Suppressor macrophage treated with lipopolysaccharide for 4 hours (primary cell): ENCODE measurements at regions not wholly inside any gene's neighbourhood (a gene's known extent, or its start where the extent isn't known, plus 50 kb on each side); places are given as distances from the start of the nearest gene placed in this dataset.
"Not testable (repeated sequence)": the region's sequence is repeated elsewhere in the genome, so short reads cannot be mapped to it uniquely, and the experiment has no call there.

Experiments
- DNase-seq: peaks from one replicate; pipeline ENCODE4 v3.0.0-alpha.2; 2020

GRCh38 chr4:37555322-37555721, 130.9 kb downstream of the RELL1 start:
- DNase-seq = no peak

DNA sequence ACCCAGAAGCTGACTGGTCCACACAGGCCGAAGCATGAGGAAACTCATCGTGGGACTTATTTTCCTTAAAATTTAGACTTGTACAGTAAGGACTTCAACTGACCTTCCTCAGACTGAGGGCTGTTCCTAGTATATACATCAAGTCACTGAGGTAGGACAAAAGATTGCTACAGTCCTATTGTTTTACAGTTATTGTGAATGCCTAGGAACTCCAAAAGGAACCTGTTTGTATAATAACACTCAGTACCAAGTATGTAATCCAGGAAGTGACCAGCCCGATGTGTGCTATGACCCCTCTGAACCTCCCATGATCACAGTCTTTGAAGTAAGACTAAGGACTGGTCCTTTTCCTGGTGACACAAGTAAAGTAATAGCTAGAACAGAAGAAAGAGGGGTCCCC, 136.3 kb downstream of the RELL1 start:
- DNase-seq = not testable (repeated sequence)

DNA sequence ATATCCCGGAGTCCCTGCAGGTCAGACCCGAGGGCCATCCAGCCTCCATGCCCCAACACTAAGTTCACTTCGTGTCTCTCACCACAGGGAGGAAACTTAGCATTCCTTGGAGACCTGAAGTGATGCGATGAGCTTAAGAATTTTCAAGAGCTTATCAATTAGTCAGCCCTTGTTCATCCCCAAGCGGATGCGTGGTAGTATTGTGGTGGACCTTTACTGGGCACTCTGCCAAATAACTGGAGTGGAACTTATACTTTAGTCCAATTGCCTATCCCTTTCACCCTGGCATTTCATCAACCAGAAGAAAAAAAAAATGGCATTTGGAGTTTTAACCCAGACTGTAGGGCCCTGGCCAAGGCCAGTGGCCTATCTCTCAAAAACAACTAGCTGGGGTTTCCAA, 137.1 kb downstream of the RELL1 start:
- no peak for DNase-seq

DNA sequence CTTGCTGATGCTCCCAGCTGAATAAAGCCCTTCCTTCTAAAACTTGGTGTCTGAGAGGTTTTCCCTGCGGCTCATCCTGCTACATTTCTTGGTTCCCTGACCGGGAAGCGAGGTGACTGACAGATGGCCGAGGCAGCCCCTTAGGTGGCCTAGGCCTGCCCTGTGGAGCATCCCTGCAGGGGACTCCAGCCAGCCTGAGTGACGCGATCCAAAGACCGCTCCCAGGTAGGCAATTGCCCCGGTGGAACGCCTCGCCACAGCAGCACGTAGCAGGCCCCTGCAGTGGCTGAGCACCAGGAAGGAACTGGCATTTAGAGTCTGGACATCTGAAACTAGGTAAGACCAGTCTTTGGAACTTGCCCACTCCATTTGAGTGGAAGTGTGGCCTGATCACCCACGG, 139.6 kb downstream of the RELL1 start:
- no peak for DNase-seq

- no peak for DNase-seq
Measured at GRCh38 chr4:37542706-37543105, 143.5 kb downstream of the RELL1 start.

- no peak for DNase-seq
Measured at GRCh38 chr4:37541956-37542355, 144.2 kb downstream of the RELL1 start.

DNA sequence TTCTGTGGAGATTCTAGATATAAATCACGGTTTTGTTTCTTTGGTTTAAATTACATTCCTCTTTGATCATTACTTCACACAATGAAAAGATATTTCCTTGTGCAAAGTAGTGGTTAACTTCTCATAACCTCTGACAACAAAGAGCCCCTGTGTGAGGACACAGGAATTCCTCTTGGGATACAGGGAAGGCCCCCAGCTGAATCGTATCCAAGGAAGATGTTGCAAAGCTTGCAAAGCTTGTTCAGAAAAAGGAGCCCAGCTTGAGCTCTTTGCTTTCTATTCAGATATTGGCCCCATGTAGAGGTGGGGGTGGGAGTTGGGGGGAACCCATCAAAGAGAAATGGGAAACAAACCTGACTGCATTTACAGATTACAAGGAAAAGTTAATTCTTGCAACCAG, 145.7 kb downstream of the RELL1 start:
- no peak for DNase-seq

GRCh38 chr4:37538931-37539330, 147.2 kb downstream of the RELL1 start:
- DNase-seq = no peak

- DNase-seq = no peak
Measured at GRCh38 chr4:37537484-37537883, 148.7 kb downstream of the RELL1 start.

GRCh38 chr4:37535872-37536271, 150.3 kb downstream of the RELL1 start:
- no peak for DNase-seq

DNA sequence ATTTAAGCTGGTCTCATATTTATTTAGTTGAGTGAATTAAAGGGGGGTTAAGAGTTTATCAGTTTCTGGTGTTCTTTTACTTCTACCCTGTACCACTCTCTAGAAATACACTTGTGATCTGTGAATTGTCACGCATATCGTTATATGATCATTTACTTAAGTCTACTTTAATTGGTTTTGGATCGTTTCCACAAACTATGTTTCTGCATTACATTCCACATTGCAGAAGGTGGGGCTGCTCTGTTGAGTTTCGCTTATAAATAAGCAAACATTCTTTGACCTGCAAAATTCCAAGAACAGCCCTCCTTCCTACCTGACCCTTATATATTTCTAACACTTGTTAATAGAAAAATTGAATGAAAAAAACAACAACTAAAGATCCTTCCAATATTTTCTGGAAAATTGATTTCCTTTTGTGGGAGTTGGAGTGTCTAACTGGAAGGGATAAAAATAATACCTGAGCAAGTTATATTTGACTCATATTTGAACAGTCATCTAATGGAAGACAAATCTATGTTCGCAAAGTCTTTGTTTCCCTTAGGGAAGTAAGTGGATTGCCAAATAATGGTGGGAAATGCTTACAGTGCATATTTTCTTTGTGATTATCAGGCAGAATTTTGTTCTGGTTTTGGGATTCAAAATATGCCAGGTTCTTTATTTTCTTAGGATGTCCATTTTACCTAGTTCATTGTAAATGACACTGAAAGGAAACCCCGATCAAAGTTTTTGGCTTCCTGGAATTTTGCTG, 152.7 kb downstream of the RELL1 start:
- DNase-seq = no peak

- DNase-seq = no peak
Measured at GRCh38 chr4:37531151-37531550, 155.0 kb downstream of the RELL1 start.

- DNase-seq = no peak
Measured at GRCh38 chr4:37530451-37530850, 155.7 kb downstream of the RELL1 start.

DNA sequence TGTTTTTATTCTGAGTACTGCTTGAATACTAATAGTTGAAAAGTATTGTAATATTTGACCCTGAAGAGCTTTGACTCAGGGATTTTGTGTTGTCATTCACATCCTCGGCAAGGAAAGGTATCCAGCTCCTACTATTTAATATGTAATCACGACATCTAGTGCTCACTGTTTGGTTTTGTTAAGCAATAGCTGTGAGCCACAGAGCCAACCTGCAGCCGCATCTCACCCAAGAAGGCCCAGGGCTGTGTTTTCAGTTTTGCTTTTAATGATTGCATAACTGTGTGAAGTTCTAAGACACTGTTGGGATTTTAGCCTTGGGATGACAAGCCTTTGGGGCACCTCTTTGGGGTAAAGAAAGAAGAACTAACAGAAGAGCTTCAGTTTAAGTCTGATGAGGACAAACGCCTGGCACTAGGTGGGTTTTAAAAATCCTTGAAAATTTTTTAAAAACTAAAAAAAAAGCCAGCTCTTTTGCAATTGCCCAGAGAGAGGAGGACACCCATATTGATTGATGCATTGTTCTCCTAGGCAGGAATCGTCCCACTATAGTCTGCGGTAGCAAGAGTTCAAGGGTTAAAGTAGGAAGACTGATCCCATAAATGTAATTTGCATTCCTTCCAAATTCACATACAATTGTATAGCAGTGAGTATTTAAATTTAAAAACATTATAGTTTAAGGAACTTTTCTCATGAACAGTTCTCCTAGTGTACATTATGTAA, 157.8 kb downstream of the RELL1 start:
- DNase-seq = peak; percentile 42

- no peak for DNase-seq
Measured at GRCh38 chr4:37524267-37524666, 161.9 kb downstream of the RELL1 start.

- no peak for DNase-seq
Measured at GRCh38 chr4:37522996-37523395, 163.2 kb downstream of the RELL1 start.

DNA sequence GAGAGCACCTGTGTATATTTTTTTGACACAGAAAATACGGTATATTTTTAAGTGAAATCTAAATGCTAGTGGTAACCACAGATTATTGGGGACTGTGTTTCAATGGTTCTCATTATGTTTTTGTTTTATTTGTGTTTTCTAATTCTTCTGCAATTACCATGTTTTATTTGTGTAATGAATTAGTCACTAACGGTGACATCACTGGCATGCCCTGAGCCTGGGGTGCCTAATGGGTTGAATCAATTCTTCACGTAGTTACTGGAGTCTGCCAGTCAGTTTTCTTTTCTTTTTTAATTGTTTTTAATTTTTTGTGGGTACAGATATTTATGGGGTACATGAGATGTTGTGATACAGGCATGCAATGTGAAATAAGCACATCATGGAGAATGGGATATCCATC, 168.8 kb downstream of the RELL1 start:
- DNase-seq = no peak

GRCh38 chr4:37516057-37516775, 170.0 kb downstream of the RELL1 start:
- DNase-seq = no peak

DNA sequence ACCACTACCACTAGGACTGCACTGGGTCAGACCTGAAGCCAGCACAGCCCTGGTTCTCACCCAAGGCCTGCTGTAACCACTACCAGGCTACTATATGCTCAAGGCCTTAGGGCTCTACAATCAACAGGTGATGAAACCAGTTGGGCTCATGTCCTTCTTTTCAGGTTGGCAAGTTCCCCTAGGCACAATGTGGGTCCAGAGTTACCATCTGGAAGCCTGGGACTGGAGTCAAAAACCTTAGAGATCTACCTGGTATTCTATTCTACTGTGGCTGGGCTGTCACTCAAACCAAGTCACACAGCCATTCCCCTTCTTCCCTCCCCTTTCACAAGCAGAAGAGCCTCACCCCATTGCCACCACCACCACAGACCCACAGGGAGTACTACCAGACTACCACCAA, 175.6 kb downstream of the RELL1 start:
- no peak for DNase-seq

GRCh38 chr4:37503261-37503660, 182.9 kb downstream of the RELL1 start:
- DNase-seq = no peak

GRCh38 chr4:37502070-37502469, 184.1 kb downstream of the RELL1 start:
- no peak for DNase-seq
